ENCODE measurements at regions not wholly inside any gene's neighbourhood (a gene's known extent, or its start where the extent isn't known, plus 50 kb on each side); places are given as distances from the start of the nearest gene placed in this dataset.
A peak's percentile ranks its signal among the peaks of the same experiment; 100 is the strongest.

- TF ChIP-seq ELK3 (CRISPR knock-in tag; IDR thresholded peaks at IDR 0.05) = no peak
Observed at GRCh38 chr2:20541651-20542050, 94.8 kb downstream of the RHOB start (continued).

- Histone ChIP-seq H3K4me2 (ENCODE audit: insufficient read depth, low read length) (no peak overlapping the region), H3K9me1 (ENCODE audit: control insufficient read depth, insufficient read depth, low read length) (no peaks in the 10 kb centered on the region), H3K4me3 (no peak overlapping the region), H3K27ac (ENCODE audit: extremely low read depth, low read depth, low read length) (no peak overlapping the region), H4K20me1 (replicated peaks; ENCODE audit: control insufficient read depth, insufficient read depth, low read length) (no peaks in the 10 kb centered on the region; the same call in 1 of the 2 replicates), H3K79me2 (ENCODE audit: control insufficient read depth, insufficient read depth, low read length) (no peaks in the 10 kb centered on the region), H2AFZ (ENCODE audit: low read depth, low read length) (no peak overlapping the region), H3K9me3 (replicated peaks; ENCODE audit: control insufficient read depth, insufficient read depth, low read depth, low read length) (no peaks in the 10 kb centered on the region), H3K4me1 (replicated peaks in 1 of 2; ENCODE audit: control insufficient read depth in 2 of 2, insufficient read depth in 2 of 2, low read length in 2 of 2) (peaks cover 14 to 15% of the 10 kb centered on the region in 2 experiments; a peak in 4 of 5 replicates), H3K36me3 (ENCODE audit: control insufficient read depth, insufficient read depth, low read length) (no peaks in the 10 kb centered on the region), H3K27me3 (ENCODE audit: control insufficient read depth in 2 of 2, insufficient read depth in 2 of 2, low read length in 2 of 2) (peaks cover 7 to 41% of the 10 kb centered on the region in 2 experiments; a peak in 4 of 5 replicates), H3K9ac (ENCODE audit: insufficient read depth in 1 of 2, low read depth in 2 of 2, low read length in 2 of 2) (peak overlapping the region in 1 of 2 experiments; percentile 47; a peak in 1 of 4 replicates)
- ChIA-PET POLR2A (no interaction called here), CTCF (ENCODE audit: low intra/inter-chr PET ratio) (no interaction called here)
- in situ Hi-C loops (cut with MboI) = no loop called here
- intact Hi-C loops (cut with micrococcal nuclease) = no loop called here
- 10% methylated on average over 12 of the region's 13 CpGs for WGBS (ENCODE audit: insufficient coverage, low coverage, missing lambda C conversion rate)
- DNase-seq (ENCODE audit: extremely low read depth in 1 of 4, low spot score in 3 of 4) (no peak), ATAC-seq (no peak), FAIRE-seq (no peak)
- TF ChIP-seq MAFF (IDR thresholded peaks at IDR 0.05; ENCODE audit: low read length) (no peak), EZH2 (IDR thresholded peaks at IDR 0.05; ENCODE audit: borderline replicate concordance, low read depth, low read length) (no peak), FUS (optimal IDR thresholded peaks at IDR 0.05; ENCODE audit: low read depth, low read length) (no peak), C11orf30 (IDR thresholded peaks at IDR 0.05; ENCODE audit: low read depth) (no peak), ATF1 (CRISPR knock-in tag; IDR thresholded peaks at IDR 0.05) (no peak), ATF1 (tag; IDR thresholded peaks at IDR 0.05) (no peak), ZNF174 (CRISPR knock-in tag; IDR thresholded peaks at IDR 0.05) (no peak), HDAC6 (IDR thresholded peaks at IDR 0.05; ENCODE audit: low read depth, low read length) (no peak), ZNF766 (CRISPR knock-in tag; conservative IDR thresholded peaks at IDR 0.05) (no peak)
- TF ChIP-seq, protein P1, sequence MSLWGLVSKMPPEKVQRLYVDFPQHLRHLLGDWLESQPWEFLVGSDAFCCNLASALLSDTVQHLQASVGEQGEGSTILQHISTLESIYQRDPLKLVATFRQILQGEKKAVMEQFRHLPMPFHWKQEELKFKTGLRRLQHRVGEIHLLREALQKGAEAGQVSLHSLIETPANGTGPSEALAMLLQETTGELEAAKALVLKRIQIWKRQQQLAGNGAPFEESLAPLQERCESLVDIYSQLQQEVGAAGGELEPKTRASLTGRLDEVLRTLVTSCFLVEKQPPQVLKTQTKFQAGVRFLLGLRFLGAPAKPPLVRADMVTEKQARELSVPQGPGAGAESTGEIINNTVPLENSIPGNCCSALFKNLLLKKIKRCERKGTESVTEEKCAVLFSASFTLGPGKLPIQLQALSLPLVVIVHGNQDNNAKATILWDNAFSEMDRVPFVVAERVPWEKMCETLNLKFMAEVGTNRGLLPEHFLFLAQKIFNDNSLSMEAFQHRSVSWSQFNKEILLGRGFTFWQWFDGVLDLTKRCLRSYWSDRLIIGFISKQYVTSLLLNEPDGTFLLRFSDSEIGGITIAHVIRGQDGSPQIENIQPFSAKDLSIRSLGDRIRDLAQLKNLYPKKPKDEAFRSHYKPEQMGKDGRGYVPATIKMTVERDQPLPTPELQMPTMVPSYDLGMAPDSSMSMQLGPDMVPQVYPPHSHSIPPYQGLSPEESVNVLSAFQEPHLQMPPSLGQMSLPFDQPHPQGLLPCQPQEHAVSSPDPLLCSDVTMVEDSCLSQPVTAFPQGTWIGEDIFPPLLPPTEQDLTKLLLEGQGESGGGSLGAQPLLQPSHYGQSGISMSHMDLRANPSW (CRISPR knock-in tag; IDR thresholded peaks at IDR 0.05) = no peak
- BruUV-seq (replicated peaks) = no TSS peak
Observed at GRCh38 chr2:20542269-20542668, 95.4 kb downstream of the RHOB start.
